ENCODE measurements at regions not wholly inside any gene's neighbourhood (a gene's known extent, or its start where the extent isn't known, plus 50 kb on each side); places are given as distances from the start of the nearest gene placed in this dataset.
"Not testable (repeated sequence)": the region's sequence is repeated elsewhere in the genome, so short reads cannot be mapped to it uniquely, and the experiment has no call there.

GRCh38 chr3:36648241-36649034 lies 115.9 kb downstream of the DCLK3 start:
- H3K36me3 ChIP-seq = no peaks in the 10 kb centered on the region
- peak overlapping the region; percentile 24 for H3K4me3 ChIP-seq
- peaks cover 16 to 39% of the 10 kb centered on the region in 2 donors for H3K4me1 ChIP-seq (ENCODE audit: control insufficient read depth in 1 of 2, low read depth in 2 of 2)
- TF ChIP-seq CTCF (IDR thresholded peaks at IDR 0.05) = no peak
- ATAC-seq (ENCODE audit: insufficient number of reproducible peaks, low FRiP score, low read depth) = peak; percentile 41
- DNase-seq (ENCODE audit: low spot score) = no peak
- peak overlapping the region; percentile 50 to 78 for H3K27ac ChIP-seq
- H3K9me3 ChIP-seq = no peaks in the 10 kb centered on the region
- no peaks in the 10 kb centered on the region for H3K27me3 ChIP-seq (replicated peaks; ENCODE audit: insufficient read depth)

GRCh38 chr3:36647423-36647853 lies 116.9 kb downstream of the DCLK3 start:
- no peak for TF ChIP-seq CTCF (IDR thresholded peaks at IDR 0.05)

GRCh38 chr3:36643192-36643591 lies 121.2 kb downstream of the DCLK3 start:
- no peak for DNase-seq (ENCODE audit: low spot score)
- H3K27me3 ChIP-seq (replicated peaks; ENCODE audit: insufficient read depth) = no peaks in the 10 kb centered on the region
- H3K36me3 ChIP-seq = no peaks in the 10 kb centered on the region
- ATAC-seq (ENCODE audit: insufficient number of reproducible peaks, low FRiP score, low read depth) = no peak
- peaks cover 4 to 13% of the 10 kb centered on the region in 2 donors for H3K4me1 ChIP-seq (ENCODE audit: control insufficient read depth in 1 of 2, low read depth in 2 of 2)
- no peak overlapping the region for H3K4me3 ChIP-seq
- no peak overlapping the region for H3K27ac ChIP-seq
- no peak for TF ChIP-seq CTCF (IDR thresholded peaks at IDR 0.05)
- no peaks in the 10 kb centered on the region for H3K9me3 ChIP-seq

More at GRCh38 chr3:36647423-36647853, 116.9 kb downstream of the DCLK3 start:
- Histone ChIP-seq H3K4me3 (no peak overlapping the region), H3K27ac (no peak overlapping the region), H3K4me1 (ENCODE audit: control insufficient read depth in 1 of 2, low read depth in 2 of 2) (peaks cover 16 to 39% of the 10 kb centered on the region in 2 donors), H3K9me3 (no peaks in the 10 kb centered on the region), H3K27me3 (replicated peaks; ENCODE audit: insufficient read depth) (no peaks in the 10 kb centered on the region), H3K36me3 (no peaks in the 10 kb centered on the region)
- no peak for DNase-seq (ENCODE audit: low spot score)
- no peak for ATAC-seq (ENCODE audit: insufficient number of reproducible peaks, low FRiP score, low read depth)

- no peak for TF ChIP-seq CTCF (IDR thresholded peaks at IDR 0.05)
- no peak for DNase-seq (ENCODE audit: low spot score)
- H3K9me3 ChIP-seq = no peaks in the 10 kb centered on the region
Observed at GRCh38 chr3:36635731-36636130, 128.6 kb downstream of the DCLK3 start.

GRCh38 chr3:36633897-36634296 lies 130.5 kb downstream of the DCLK3 start:
- H3K4me1 ChIP-seq (ENCODE audit: control insufficient read depth in 1 of 2, low read depth in 2 of 2); H3K9me3 ChIP-seq; H3K36me3 ChIP-seq; ATAC-seq (ENCODE audit: insufficient number of reproducible peaks, low FRiP score, low read depth); H3K27ac ChIP-seq; H3K27me3 ChIP-seq (replicated peaks; ENCODE audit: insufficient read depth); H3K4me3 ChIP-seq; DNase-seq (ENCODE audit: low spot score): not testable (repeated sequence)

More at GRCh38 chr3:36635731-36636130, 128.6 kb downstream of the DCLK3 start:
- H3K27ac ChIP-seq = no peak overlapping the region
- no peaks in the 10 kb centered on the region for H3K27me3 ChIP-seq (replicated peaks; ENCODE audit: insufficient read depth)
- no peaks in the 10 kb centered on the region for H3K36me3 ChIP-seq
- no peak for ATAC-seq (ENCODE audit: insufficient number of reproducible peaks, low FRiP score, low read depth)
- no peak overlapping the region for H3K4me3 ChIP-seq
- H3K4me1 ChIP-seq (ENCODE audit: control insufficient read depth in 1 of 2, low read depth in 2 of 2) = no peaks in the 10 kb centered on the region

Measured in thoracic aorta (tissue), 2 donors.